ENCODE measurements at regions not wholly inside any gene's neighbourhood (a gene's known extent, or its start where the extent isn't known, plus 50 kb on each side); places are given as distances from the start of the nearest gene placed in this dataset.

GRCh38 chrX:125089761-125090445 is 229.8 kb upstream of the TEX13C start:
- Mint-ChIP-seq H3K36me3 (ENCODE audit: low read depth) (no peaks in the 10 kb centered on the region), H3K27ac (no peak overlapping the region), H3K4me3 (no peak overlapping the region), H3K4me1 (no peaks in the 10 kb centered on the region), H3K27me3 (peaks cover 1% of the 10 kb centered on the region), H3K9me3 (no peaks in the 10 kb centered on the region)
- ChIA-PET CTCF (no interaction called here), POLR2A (no interaction called here)
- DNase-seq: no peak

GRCh38 chrX:125093852-125094251 is 225.8 kb upstream of the TEX13C start:
- ChIA-PET CTCF (no interaction called here), POLR2A (no interaction called here)
- Mint-ChIP-seq H3K4me3 (no peak overlapping the region), H3K36me3 (ENCODE audit: low read depth) (no peaks in the 10 kb centered on the region), H3K27ac (no peak overlapping the region), H3K4me1 (no peaks in the 10 kb centered on the region), H3K9me3 (no peaks in the 10 kb centered on the region), H3K27me3 (no peaks in the 10 kb centered on the region)
- DNase-seq: no peak

- ChIA-PET CTCF (no interaction called here), POLR2A (no interaction called here)
- Mint-ChIP-seq H3K27me3 (no peaks in the 10 kb centered on the region), H3K4me3 (no peak overlapping the region), H3K36me3 (ENCODE audit: low read depth) (no peaks in the 10 kb centered on the region), H3K9me3 (no peaks in the 10 kb centered on the region), H3K27ac (no peak overlapping the region), H3K4me1 (no peaks in the 10 kb centered on the region)
- DNase-seq: no peak
Measured at GRCh38 chrX:125094901-125095300, 224.8 kb upstream of the TEX13C start.

GRCh38 chrX:125096469-125096868 is 223.2 kb upstream of the TEX13C start:
- ChIA-PET CTCF (no interaction called here), POLR2A (no interaction called here)
- no peaks in the 10 kb centered on the region for H3K27me3 Mint-ChIP-seq
- H3K27ac Mint-ChIP-seq: no peak overlapping the region
- H3K4me1 Mint-ChIP-seq: no peaks in the 10 kb centered on the region
- H3K36me3 Mint-ChIP-seq (ENCODE audit: low read depth): no peaks in the 10 kb centered on the region
- no peak for DNase-seq
- H3K9me3 Mint-ChIP-seq: no peaks in the 10 kb centered on the region
- no peak overlapping the region for H3K4me3 Mint-ChIP-seq

GRCh38 chrX:125096870-125097269 is 222.8 kb upstream of the TEX13C start:
- no peaks in the 10 kb centered on the region for H3K4me1 Mint-ChIP-seq

GRCh38 chrX:125101971-125102755 is 217.5 kb upstream of the TEX13C start:
- no peaks in the 10 kb centered on the region for H3K27me3 Mint-ChIP-seq
- H3K4me1 Mint-ChIP-seq: no peaks in the 10 kb centered on the region
- ChIA-PET POLR2A (no interaction called here), CTCF (no interaction called here)
- no peaks in the 10 kb centered on the region for H3K9me3 Mint-ChIP-seq
- no peak for DNase-seq
- H3K4me3 Mint-ChIP-seq: no peak overlapping the region
- no peaks in the 10 kb centered on the region for H3K36me3 Mint-ChIP-seq (ENCODE audit: low read depth)
- no peak overlapping the region for H3K27ac Mint-ChIP-seq

More at GRCh38 chrX:125096870-125097269, 222.8 kb upstream of the TEX13C start:
- H3K4me3 Mint-ChIP-seq: no peak overlapping the region
- CTCF ChIA-PET: no interaction called here
- POLR2A ChIA-PET: no interaction called here
- H3K27me3 Mint-ChIP-seq: no peaks in the 10 kb centered on the region
- no peaks in the 10 kb centered on the region for H3K9me3 Mint-ChIP-seq
- no peaks in the 10 kb centered on the region for H3K36me3 Mint-ChIP-seq (ENCODE audit: low read depth)
- no peak for DNase-seq
- no peak overlapping the region for H3K27ac Mint-ChIP-seq

- DNase-seq: no peak
- H3K4me3 Mint-ChIP-seq: no peak overlapping the region
- H3K36me3 Mint-ChIP-seq (ENCODE audit: low read depth): no peaks in the 10 kb centered on the region
- CTCF ChIA-PET: no interaction called here
- H3K27me3 Mint-ChIP-seq: no peaks in the 10 kb centered on the region
- no peaks in the 10 kb centered on the region for H3K9me3 Mint-ChIP-seq
- POLR2A ChIA-PET: no interaction called here
- H3K4me1 Mint-ChIP-seq: no peaks in the 10 kb centered on the region
- H3K27ac Mint-ChIP-seq: no peak overlapping the region
Measured at GRCh38 chrX:125103693-125104092, 216.0 kb upstream of the TEX13C start.

GRCh38 chrX:125108921-125109320 is 210.8 kb upstream of the TEX13C start:
- Mint-ChIP-seq H3K9me3 (no peaks in the 10 kb centered on the region), H3K27ac (no peak overlapping the region), H3K36me3 (ENCODE audit: low read depth) (no peaks in the 10 kb centered on the region), H3K4me1 (no peaks in the 10 kb centered on the region), H3K4me3 (no peak overlapping the region), H3K27me3 (no peaks in the 10 kb centered on the region)
- POLR2A ChIA-PET: no interaction called here
- CTCF ChIA-PET: no interaction called here
- DNase-seq: no peak

- Mint-ChIP-seq H3K27me3 (no peaks in the 10 kb centered on the region), H3K27ac (no peak overlapping the region), H3K9me3 (peaks cover 3% of the 10 kb centered on the region), H3K36me3 (ENCODE audit: low read depth) (no peaks in the 10 kb centered on the region), H3K4me1 (no peaks in the 10 kb centered on the region), H3K4me3 (no peak overlapping the region)
- CTCF ChIA-PET: interaction anchor here (1.0 kb wide), 1 partner anchor 734 kb away, joined by 3 read pairs; no protein-coding TSS in a partner anchor
- DNase-seq: no peak
- POLR2A ChIA-PET: no interaction called here
Measured at GRCh38 chrX:125131164-125131563, 188.5 kb upstream of the TEX13C start.

- ChIA-PET POLR2A (no interaction called here), CTCF (interaction anchor here (0.5 to 1.0 kb wide), 3 partner anchors 12 to 725 kb away, joined by 3 read pairs; no protein-coding TSS in a partner anchor)
- no peak overlapping the region for H3K4me3 Mint-ChIP-seq
- no peaks in the 10 kb centered on the region for H3K27me3 Mint-ChIP-seq
- H3K9me3 Mint-ChIP-seq: peaks cover 3% of the 10 kb centered on the region
- no peak overlapping the region for H3K27ac Mint-ChIP-seq
- H3K36me3 Mint-ChIP-seq (ENCODE audit: low read depth): no peaks in the 10 kb centered on the region
- H3K4me1 Mint-ChIP-seq: no peaks in the 10 kb centered on the region
- DNase-seq: no peak
Measured at GRCh38 chrX:125132274-125132673, 187.4 kb upstream of the TEX13C start.

GRCh38 chrX:125137521-125137920 is 182.2 kb upstream of the TEX13C start:
- ChIA-PET CTCF (no interaction called here), POLR2A (no interaction called here)
- H3K4me1 Mint-ChIP-seq: no peaks in the 10 kb centered on the region
- DNase-seq: no peak
- no peaks in the 10 kb centered on the region for H3K36me3 Mint-ChIP-seq (ENCODE audit: low read depth)
- no peak overlapping the region for H3K4me3 Mint-ChIP-seq
- no peak overlapping the region for H3K27ac Mint-ChIP-seq
- no peaks in the 10 kb centered on the region for H3K27me3 Mint-ChIP-seq
- H3K9me3 Mint-ChIP-seq: no peaks in the 10 kb centered on the region

GRCh38 chrX:125150231-125150630 is 169.4 kb upstream of the TEX13C start:
- H3K9me3 Mint-ChIP-seq: no peaks in the 10 kb centered on the region
- no peak overlapping the region for H3K4me3 Mint-ChIP-seq
- no peaks in the 10 kb centered on the region for H3K4me1 Mint-ChIP-seq
- POLR2A ChIA-PET: interaction anchor here (0.6 kb wide), 1 partner anchor 9 kb away, joined by 4 read pairs; no protein-coding TSS in a partner anchor
- no peak overlapping the region for H3K27ac Mint-ChIP-seq
- no peaks in the 10 kb centered on the region for H3K36me3 Mint-ChIP-seq (ENCODE audit: low read depth)
- H3K27me3 Mint-ChIP-seq: no peaks in the 10 kb centered on the region
- CTCF ChIA-PET: no interaction called here
- no peak for DNase-seq

GRCh38 chrX:125151146-125151545 is 168.5 kb upstream of the TEX13C start:
- Mint-ChIP-seq H3K9me3 (no peaks in the 10 kb centered on the region), H3K27ac (no peak overlapping the region), H3K27me3 (no peaks in the 10 kb centered on the region), H3K4me1 (no peaks in the 10 kb centered on the region), H3K36me3 (ENCODE audit: low read depth) (no peaks in the 10 kb centered on the region), H3K4me3 (no peak overlapping the region)
- ChIA-PET CTCF (no interaction called here), POLR2A (no interaction called here)
- DNase-seq: no peak

- no peaks in the 10 kb centered on the region for H3K9me3 Mint-ChIP-seq
- H3K4me3 Mint-ChIP-seq: no peak overlapping the region
- no peak for DNase-seq
- no peaks in the 10 kb centered on the region for H3K4me1 Mint-ChIP-seq
- ChIA-PET POLR2A (no interaction called here), CTCF (no interaction called here)
- no peak overlapping the region for H3K27ac Mint-ChIP-seq
- H3K36me3 Mint-ChIP-seq (ENCODE audit: low read depth): no peaks in the 10 kb centered on the region
- no peaks in the 10 kb centered on the region for H3K27me3 Mint-ChIP-seq
Measured at GRCh38 chrX:125152011-125152410, 167.7 kb upstream of the TEX13C start.

Measured in activated CD4-positive, alpha-beta memory T cell treated with anti-CD3 and anti-CD28 coated beads, Interleukin-2, amount 10 ng/mL, durations not matched to agents 7 days and 5 days (primary cell).